Sigmoid colon (tissue), 4 donors: ENCODE measurements at regions not wholly inside any gene's neighbourhood (a gene's known extent, or its start where the extent isn't known, plus 50 kb on each side); places are given as distances from the start of the nearest gene placed in this dataset.

Source experiments
- CTCF ChIP-seq, 4 experiments: fragments of 450-650 bp in 3 of 4; fragments of 200-600 bp in 1 of 4; IDR thresholded peaks; one replicate each; pipeline ENCODE4 v1.5.1; 2016 to 2019; ENCODE audit warnings: antibody characterized with exemption in 4 of 4, mild to moderate bottlenecking in 3 of 4, moderate library complexity in 2 of 4
- POLR2AphosphoS5 ChIP-seq, 4 donors: sonication (generic); formaldehyde crosslinking; IDR thresholded peaks; one replicate each; pipeline ENCODE4 v1.6.1; 2017; ENCODE audit warnings: antibody characterized with exemption in 4 of 4

- TF ChIP-seq POLR2AphosphoS5 (IDR thresholded peaks at IDR 0.05) (no peak), CTCF (IDR thresholded peaks at IDR 0.05) (no peak)
Observed at GRCh38 chr3:77932926-77933325, 893.0 kb downstream of the ROBO2 start.
